Mammary epithelial cell (primary cell): ENCODE measurements at regions not wholly inside any gene's neighbourhood (a gene's known extent, or its start where the extent isn't known, plus 50 kb on each side); places are given as distances from the start of the nearest gene placed in this dataset.

Experiments
- EZH2 ChIP-seq: IDR thresholded peaks from 2 replicates; pipeline ENCODE4 v1.6.1; 2012; ENCODE audit warnings: low read length, inconsistent platforms, borderline replicate concordance
- TF ChIP-seq, protein P1 (sequence below), 2 donors: IDR thresholded peaks in 1 of 2; conservative IDR thresholded peaks in 1 of 2; 2 replicates each; pipeline ENCODE4 v1.5.1; 2011 to 2012; ENCODE audit warnings: inconsistent platforms in 2 of 2, low read length in 2 of 2, mild to moderate bottlenecking in 2 of 2, control low read depth in 1 of 2, low read depth in 1 of 2; ENCODE audit not compliant: insufficient read depth in 1 of 2; ENCODE audit errors: extremely low read depth in 1 of 2

DNA sequence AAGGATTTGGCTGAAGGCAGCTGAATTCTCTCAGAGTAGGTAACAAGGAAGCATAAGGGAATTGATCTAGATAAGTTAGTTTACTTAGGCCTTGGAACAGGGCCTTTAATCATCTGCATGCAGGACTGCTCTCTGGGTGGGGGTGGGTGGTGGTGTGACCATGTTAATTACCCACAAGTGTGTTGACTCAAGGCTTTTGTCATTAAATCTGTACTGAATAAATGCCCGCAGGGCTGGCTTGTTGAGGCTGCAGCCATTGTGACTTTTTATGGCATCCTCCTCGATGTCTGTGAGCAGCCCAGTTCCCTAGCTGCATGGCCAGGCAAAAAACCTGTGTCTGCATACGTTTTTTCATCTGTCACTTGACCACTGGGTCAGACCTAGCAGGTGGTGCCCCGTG lies 63.5 kb upstream of the ASCC3 start:
- TF ChIP-seq, protein P1, sequence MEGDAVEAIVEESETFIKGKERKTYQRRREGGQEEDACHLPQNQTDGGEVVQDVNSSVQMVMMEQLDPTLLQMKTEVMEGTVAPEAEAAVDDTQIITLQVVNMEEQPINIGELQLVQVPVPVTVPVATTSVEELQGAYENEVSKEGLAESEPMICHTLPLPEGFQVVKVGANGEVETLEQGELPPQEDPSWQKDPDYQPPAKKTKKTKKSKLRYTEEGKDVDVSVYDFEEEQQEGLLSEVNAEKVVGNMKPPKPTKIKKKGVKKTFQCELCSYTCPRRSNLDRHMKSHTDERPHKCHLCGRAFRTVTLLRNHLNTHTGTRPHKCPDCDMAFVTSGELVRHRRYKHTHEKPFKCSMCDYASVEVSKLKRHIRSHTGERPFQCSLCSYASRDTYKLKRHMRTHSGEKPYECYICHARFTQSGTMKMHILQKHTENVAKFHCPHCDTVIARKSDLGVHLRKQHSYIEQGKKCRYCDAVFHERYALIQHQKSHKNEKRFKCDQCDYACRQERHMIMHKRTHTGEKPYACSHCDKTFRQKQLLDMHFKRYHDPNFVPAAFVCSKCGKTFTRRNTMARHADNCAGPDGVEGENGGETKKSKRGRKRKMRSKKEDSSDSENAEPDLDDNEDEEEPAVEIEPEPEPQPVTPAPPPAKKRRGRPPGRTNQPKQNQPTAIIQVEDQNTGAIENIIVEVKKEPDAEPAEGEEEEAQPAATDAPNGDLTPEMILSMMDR (conservative IDR thresholded peaks at IDR 0.05 in 1 of 2, IDR thresholded peaks at IDR 0.05 in 1 of 2; ENCODE audit: extremely low read depth in 1 of 2, insufficient read depth in 1 of 2, low read depth in 1 of 2, low read length in 2 of 2) = no peak
- TF ChIP-seq EZH2 = no peak
